ENCODE measurements at regions not wholly inside any gene's neighbourhood (a gene's known extent, or its start where the extent isn't known, plus 50 kb on each side); places are given as distances from the start of the nearest gene placed in this dataset.

DNA sequence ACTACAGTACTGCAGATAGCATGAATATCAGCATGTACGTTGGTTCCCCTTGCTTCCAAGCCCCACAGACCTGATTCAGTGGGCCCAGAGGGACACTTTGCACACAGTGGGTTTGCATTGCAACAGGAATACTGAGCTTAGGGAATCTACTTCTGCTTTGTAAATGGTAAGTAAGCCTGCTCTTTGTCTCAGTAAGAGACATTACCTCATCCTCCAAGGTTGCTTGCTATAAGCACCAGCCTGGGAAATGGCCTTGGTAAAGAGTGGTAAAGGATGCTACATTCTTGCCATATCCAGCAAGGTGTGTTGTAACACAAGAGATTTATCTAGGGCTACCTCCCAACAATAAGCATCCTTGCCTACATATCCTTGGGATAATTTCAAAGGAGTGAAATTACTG, 730.5 kb downstream of the INHBA start:
- no peak for DNase-seq

DNA sequence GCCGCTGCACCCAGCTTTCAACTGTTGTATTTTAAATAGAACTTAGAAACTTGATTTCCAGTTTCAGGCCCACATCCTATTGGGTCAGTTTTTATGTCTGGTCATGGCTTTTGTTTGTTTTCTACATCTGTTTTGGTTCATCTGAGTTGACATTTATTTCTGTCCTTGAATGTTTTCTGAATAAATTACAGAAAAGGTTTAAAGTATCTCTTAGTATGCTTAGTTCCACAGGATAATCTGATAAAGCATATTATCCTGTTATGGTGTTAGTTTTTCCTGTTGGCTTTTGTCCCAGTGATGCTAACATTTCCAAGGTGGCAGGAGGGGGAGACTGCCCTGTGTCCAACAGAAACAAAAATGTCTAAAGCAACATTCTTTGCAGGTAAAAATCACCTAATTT, 733.2 kb downstream of the INHBA start:
- no peak for DNase-seq

DNA sequence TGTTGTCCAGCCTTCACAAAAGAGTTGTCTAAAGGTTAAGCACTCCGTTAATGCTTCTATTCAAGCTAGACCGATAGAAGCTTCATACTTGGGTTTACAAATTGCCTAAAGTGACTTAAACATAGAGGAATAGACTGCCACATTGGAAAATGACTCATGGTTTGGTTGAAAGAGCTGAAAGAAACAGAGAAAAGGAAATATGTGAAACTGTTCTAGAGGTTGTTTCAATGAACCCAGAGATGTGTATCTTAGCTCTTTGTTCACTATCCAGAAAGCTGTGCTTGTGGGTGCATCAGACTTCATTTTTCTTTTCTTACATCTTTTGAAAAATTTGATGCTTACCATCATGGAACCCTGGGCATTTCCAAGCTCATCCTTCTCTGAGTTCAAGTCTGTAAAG, 736.2 kb downstream of the INHBA start:
- DNase-seq, result no peak

DNA sequence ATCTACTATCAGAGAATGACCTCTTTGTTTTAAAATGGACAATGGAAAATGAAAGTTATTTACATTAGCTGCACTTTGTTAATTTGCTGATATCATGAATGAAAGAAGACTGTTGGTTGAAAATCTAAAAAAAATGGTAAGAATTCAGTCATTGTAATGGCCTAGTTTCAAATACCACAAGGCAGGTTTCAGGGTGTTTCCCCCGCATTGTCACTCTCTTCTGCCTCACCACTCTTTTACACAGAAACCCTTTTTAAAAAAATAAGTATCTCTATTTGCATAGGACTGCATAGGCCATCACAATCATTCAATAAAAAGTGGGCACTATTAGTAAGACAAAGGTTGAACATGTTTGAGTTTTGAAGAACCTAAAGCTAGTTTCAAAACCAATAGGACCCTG, 737.1 kb downstream of the INHBA start:
- no peak for DNase-seq

DNA sequence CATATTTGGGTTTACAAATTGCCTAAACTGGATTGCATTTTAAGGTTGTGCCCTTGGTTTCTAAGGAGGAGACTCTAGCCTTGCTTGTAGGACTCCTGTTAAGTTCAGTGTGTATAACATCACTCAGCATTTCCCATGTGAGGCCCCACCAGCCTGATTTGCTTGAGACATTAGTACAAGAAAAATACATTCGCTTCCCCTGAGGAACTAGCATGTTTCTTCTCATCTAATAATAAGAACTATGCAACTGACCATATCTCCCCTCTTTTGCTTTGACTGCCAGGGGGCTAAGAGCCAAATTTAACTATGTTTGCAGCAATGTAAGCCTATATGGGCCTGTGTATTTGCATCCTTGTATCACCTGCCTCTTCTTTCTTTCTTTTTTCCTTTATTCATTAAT, 737.9 kb downstream of the INHBA start:
- no peak for DNase-seq

DNA sequence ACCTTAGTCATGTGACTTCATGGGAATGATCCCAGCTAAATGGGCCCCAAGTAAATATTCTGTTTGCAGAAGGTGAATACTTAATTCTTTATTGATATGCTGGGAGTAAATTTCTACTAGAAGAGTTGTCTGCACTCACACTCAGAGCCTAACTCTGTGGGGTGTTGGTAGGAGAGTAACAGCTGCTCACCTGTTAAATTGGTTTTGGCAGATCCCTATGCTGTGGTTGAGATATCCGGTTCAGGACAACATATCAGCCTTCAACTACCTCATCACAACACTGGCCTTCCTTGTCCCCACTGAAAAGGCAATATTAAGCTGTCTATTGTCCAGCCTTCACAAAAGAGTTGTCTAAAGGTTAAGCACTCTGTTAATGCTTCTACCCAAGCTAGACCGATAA, 738.3 kb downstream of the INHBA start:
- no peak for DNase-seq

DNA sequence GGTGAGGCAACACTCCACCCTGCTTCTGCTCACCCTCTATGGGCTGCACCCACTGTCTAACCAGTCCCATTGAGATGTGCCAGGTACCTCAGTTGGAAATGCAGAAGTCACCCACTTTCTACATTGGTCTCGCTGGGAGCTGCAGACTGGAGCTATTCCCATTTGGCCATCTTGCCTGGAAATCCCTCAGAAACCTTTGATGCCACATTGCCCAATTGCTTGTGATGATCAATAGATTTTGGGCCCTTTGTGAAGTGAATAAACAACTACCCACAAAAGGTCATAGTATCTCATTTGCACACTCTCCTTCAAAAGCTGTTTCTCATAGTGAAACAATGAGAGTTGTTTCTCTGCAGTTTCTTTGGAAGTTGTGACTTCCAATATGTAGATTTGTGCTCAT, 742.9 kb downstream of the INHBA start:
- no peak for DNase-seq

DNA sequence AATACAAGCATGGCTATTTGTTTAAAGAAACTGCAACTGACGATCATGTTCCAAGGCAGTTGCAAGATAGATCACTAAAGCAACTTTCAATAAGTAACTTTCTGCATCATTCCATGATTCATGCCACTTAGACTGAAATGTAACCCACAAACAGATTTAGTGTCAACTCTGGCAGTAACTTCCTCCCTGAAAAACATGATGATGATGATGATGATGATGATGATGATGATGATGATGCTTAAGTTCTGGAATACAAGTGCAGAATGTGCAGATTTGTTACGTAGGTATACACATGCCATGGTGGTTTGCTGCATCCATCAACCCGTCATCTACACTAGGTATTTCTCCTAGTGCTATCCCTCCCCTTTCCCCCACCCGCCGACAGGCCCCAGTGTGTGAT, 754.7 kb downstream of the INHBA start:
- no peak for DNase-seq

DNA sequence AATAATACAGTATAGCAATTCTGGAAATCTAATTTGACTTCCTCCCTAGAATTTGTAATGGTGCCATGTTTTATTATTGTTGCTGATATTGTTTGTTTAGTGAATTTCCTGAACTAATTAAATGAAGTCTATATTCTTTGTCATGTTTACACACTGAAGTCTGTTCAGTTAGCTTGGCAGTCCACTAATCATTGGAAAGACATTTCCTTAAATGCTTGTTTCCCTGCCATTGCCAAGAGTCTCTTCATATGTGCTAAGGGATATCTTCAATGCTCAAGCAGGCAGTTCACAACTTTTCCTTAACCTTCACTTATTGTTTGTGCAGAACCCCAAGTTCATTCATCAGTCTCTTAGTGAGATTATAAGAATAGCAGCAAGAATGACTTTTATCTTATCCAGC, 755.3 kb downstream of the INHBA start:
- DNase-seq, result no peak

DNA sequence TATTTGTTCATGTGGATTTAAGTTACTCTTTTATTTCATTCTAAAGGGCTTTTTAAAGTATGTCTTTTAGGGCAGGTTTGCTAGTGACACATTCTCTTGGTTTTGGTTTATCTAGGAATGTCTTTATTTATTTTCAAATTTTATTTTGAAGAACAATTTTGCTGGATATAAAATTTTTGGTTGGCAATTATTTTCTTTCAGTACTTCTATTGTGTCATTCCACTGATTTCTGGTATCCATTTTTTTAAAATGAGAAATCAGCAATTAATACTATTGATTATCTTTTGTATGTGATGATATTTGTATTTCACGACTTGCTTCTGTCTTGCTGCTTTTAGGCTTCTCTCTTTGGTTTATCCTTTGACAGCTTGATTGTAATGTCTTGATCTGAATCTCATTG, 756.3 kb downstream of the INHBA start:
- no peak for DNase-seq

DNA sequence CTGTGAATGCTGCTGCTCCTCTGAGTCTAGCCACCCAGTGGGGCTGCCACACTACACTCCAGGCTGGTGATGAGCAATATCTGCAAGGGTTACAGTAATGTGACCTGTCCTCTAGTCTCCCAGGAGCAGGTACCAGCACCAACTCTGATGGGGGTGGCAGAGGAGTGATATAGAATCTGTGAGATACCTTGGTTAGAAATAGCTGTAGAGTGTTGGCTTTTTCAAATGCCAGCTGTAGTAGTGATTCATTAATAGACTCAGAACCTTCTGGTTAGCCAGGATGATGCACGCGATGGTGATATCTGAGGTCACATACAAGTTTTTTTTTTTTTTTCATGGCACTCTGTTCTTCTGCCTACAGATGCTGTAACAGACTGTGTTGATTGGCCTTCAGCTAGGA, 757.1 kb downstream of the INHBA start:
- no peak for DNase-seq

DNA sequence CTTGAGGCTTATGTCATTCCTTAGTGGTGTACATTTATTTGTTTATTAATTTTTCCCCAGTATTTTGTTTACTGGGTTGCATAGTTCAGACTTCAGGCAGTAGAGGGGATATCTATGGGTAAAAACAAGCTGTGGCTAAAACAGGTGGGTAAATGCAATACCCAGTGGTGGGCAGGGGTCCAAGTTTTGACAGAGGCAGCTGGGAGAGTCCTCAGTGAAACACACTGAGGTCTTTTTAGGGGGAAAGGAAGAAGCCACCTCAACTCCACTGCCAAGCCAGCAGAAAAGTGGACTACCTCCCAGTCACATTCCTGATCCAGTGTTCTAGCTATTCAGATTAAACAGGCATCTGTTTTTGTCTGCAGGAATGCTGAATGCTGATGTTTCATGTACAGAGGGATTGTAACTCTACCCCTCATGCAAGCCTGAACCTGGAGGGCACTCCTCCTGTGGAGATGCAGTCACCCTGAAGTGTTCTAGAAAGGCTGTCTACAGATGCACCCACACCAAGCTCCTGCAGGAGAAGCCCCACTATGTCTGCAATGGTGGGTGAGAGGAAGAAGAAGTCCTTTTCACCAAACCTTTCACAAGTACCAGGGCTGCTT, 757.8 kb downstream of the INHBA start:
- no peak for DNase-seq

DNA sequence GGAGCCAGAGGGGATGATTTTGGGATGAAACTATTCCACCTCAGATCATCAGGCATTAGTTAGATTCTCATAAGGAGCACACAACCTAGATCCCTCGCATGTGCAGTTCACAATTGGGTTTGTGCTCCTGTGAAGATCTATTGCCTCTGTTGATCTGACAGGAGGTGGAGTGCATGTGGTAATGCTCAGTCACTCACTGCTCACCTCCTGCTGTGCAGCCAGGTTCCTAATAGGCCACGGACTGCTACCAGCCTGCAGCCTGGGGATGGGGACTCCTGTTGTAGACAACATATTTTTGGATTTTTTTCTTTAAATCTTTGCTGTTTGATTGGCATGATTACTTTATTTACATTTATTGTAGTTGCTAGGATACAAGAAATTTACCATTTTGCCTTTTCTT, 765.0 kb downstream of the INHBA start:
- DNase-seq, result no peak

DNA sequence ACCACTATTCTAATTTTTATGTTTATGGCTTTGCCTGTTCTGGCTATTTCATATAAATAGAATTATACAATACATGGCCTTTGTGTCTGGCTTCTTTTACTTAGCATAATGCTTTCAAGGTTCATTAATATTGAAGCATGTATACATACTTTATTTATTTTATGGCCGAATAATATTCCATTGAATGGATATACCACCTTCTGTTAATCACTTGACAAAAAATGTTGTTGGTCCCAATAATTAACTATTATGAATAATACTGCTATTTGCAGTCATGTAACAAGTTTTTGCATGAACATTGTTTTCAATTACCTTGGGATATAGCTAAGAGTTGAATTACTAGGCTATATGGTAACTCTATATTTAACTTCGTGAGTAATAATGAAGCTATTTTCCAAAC, 767.5 kb downstream of the INHBA start:
- DNase-seq, result no peak

DNA sequence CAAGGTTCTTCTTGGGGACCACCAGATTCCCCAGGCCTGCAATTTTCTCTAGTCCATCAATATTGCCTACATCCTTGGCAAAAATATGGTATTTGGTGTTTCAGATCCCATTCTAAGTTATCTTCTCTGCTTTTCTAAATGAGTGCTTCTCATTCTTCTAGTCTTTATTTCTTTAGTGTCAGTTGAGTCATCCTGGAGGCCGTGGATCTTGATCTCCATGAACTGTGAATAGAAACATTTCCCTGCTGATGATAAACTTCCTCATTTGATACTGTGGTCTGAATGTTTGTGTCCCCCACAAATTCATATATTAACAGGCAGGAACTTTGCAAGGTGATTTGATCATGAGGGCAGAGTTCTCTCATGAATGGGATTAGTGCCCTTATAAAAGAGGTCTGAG, 779.3 kb downstream of the INHBA start:
- no peak for DNase-seq

DNA sequence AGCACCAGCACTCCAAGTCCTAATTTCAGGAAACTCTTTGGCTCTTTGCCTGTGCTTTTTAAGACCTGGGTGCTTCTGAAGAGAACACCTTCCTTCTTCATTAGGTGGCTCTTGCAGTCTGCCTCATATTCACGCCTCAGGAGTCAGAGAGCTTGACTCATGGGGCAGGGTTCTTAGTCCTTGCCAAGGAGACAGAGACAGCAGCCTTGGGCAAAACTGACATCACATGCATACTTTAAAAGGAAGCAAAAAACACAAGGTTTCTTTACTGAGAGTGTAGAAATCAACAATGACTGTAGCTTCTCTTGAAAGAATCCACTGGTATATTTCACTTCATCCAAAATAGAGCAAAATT, 780.6 kb downstream of the INHBA start:
- DNase-seq, result no peak

DNA sequence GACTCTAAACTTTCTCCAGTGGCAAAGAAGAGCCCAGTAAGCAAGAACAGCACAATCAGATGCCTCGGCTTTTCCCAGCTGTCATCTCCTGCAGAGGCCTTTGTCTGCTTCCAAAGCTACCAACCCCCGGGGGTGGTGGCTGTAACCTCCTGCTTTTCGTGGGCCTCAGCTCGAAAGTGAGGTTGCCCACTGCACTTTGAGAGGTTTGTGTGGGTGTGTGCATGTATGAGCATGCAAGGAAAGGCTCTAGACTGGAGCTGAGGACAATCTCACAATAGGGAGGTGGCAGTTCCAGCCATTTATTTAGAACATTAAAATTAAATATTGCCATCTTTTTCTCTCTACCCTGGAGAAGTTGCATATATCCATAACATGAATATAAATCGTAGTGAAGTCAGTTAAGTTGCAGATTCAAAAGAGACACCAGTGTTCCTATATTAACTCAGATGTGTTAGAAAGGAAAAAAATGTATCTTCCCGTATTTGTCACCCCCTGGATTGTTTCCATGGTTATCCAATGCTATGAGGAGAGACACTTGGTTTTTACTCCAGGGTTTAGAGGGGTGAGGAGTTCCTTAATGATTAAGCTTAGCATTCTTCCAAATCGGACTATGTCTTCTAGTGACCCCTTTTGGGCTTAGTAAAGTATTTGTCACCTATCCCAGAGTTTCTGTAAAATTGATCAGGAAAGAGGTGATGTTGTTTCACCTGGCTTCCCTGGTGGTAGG, 781.1 kb downstream of the INHBA start:
- no peak for DNase-seq

DNA sequence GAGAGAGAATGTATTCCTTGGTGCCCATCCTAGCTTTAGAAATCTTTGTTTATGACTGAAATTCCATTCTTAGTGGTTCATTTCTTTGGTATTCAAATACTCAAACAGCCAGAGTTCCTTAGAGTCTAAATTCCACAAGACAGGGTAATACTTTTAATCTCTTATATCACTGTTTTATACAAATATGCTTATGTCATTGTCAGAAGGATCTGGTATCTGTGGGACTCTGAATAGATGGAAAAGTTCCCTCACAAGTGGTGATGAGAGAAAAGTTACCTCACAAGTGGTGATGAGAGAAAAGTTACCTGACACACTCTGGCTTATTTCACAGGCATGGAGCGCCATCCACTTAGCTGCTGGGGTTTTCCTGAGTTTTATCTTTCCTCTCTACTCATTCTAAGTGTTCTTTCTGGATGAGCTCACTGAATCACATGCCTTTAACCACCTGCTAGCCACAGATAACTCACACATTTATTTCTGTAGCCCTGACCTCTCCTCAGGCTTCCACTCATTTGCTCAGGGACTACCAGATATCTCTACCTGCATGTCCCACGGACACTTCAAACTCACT, 784.0 kb downstream of the SUGCT start:
- no peak for DNase-seq

DNA sequence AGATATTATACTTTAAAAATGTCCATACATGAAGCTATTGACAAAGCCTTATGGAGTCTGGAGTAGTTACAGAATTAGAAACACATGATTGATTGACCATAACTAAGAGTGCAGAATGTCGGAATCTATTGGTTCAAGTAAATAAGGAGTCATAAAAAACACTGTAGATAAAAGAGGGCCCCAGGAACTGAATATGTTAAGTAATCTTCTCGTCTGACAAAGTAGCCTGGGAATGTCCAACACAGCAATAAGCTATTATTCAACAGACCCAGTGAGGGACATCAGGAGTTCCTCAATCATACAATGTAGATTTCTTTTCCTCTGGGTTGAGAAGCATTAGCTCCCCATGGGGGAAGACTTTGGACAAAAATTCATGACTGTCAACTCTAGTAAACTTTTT, 782.0 kb downstream of the SUGCT start:
- DNase-seq, result no peak

DNA sequence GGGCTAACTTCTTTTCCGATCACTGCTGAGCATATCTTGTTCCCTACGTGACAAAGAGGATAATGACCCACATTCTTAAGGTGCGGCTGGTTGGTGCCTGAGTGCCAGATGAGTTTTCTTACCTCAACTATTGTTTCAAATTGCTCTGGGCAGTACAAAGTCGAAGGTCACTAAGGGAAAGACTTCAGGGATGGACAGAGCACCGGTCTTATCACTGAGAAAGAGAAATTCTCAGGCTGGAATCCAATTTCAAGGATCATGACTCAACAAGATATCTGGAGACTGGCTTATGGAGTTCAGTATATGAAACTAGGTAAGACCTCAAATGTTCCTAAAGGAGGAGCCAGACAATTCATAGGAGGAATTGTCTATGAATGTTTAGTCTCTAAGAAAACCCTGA, 780.3 kb downstream of the SUGCT start:
- no peak for DNase-seq

Measured in bone marrow (tissue), 2 donors.